ENCODE measurements at regions not wholly inside any gene's neighbourhood (a gene's known extent, or its start where the extent isn't known, plus 50 kb on each side); places are given as distances from the start of the nearest gene placed in this dataset.

- TF ChIP-seq, protein P1, sequence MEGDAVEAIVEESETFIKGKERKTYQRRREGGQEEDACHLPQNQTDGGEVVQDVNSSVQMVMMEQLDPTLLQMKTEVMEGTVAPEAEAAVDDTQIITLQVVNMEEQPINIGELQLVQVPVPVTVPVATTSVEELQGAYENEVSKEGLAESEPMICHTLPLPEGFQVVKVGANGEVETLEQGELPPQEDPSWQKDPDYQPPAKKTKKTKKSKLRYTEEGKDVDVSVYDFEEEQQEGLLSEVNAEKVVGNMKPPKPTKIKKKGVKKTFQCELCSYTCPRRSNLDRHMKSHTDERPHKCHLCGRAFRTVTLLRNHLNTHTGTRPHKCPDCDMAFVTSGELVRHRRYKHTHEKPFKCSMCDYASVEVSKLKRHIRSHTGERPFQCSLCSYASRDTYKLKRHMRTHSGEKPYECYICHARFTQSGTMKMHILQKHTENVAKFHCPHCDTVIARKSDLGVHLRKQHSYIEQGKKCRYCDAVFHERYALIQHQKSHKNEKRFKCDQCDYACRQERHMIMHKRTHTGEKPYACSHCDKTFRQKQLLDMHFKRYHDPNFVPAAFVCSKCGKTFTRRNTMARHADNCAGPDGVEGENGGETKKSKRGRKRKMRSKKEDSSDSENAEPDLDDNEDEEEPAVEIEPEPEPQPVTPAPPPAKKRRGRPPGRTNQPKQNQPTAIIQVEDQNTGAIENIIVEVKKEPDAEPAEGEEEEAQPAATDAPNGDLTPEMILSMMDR (IDR thresholded peaks at IDR 0.05) = no peak
- no peak for TF ChIP-seq POLR2A (IDR thresholded peaks at IDR 0.05)
Observed at GRCh38 chr1:201647094-201647493, 108.2 kb downstream of the NAV1 start.

Measured in right lobe of liver (tissue), 4 donors.